Nephron (organoid): ENCODE measurements at regions not wholly inside any gene's neighbourhood (a gene's known extent, or its start where the extent isn't known, plus 50 kb on each side); places are given as distances from the start of the nearest gene placed in this dataset.
A peak's percentile ranks its signal among the peaks of the same experiment; 100 is the strongest.
"Not testable (repeated sequence)": the region's sequence is repeated elsewhere in the genome, so short reads cannot be mapped to it uniquely, and the experiment has no call there.

ENCODE experiments used
- H3K27ac Mint-ChIP-seq, 3 experiments: 2 replicates each; pipeline ENCODE4 v1.8.0; 2020; ENCODE audit warnings: mixed read lengths in 3 of 3, mild to moderate bottlenecking in 2 of 3, moderate library complexity in 1 of 3
- H3K27me3 Mint-ChIP-seq: 2 replicates; pipeline ENCODE4 v1.8.0; 2021; ENCODE audit warnings: low read depth, mild to moderate bottlenecking, moderate library complexity, mixed read lengths
- H3K36me3 Mint-ChIP-seq: 2 replicates; pipeline ENCODE4 v1.8.0; 2020; ENCODE audit warnings: low read depth, mixed read lengths
- H3K4me1 Mint-ChIP-seq: 2 replicates; pipeline ENCODE4 v1.8.0; 2020; ENCODE audit warnings: mixed read lengths
- H3K4me3 Mint-ChIP-seq, 3 experiments: 2 replicates each; pipeline ENCODE4 v1.8.0; 2020; ENCODE audit warnings: mild to moderate bottlenecking in 3 of 3, mixed read lengths in 3 of 3, moderate library complexity in 2 of 3
- H3K9me3 Mint-ChIP-seq: 2 replicates; pipeline ENCODE4 v1.8.0; 2020; ENCODE audit warnings: mixed read lengths
- CTCF ChIP-seq, 3 experiments: fragments of 200-600 bp; sonication (generic); IDR thresholded peaks; one replicate each; pipeline ENCODE4 v1.5.0; 2021; ENCODE audit warnings: antibody characterized with exemption in 3 of 3; ENCODE audit not compliant: unreplicated experiment in 3 of 3

- H3K9me3 Mint-ChIP-seq: peaks cover 10% of the 10 kb centered on the region
- no peak for TF ChIP-seq CTCF (IDR thresholded peaks at IDR 0.05; ENCODE audit: unreplicated experiment in 3 of 3)
- no peaks in the 10 kb centered on the region for H3K36me3 Mint-ChIP-seq
These were observed 108.8 kb downstream of the EFHB start for GRCh38 chr3:19825193-19825592.

GRCh38 chr3:19822805-19823204, 111.2 kb downstream of the EFHB start:
- no peaks in the 10 kb centered on the region for H3K27me3 Mint-ChIP-seq
- no peaks in the 10 kb centered on the region for H3K4me1 Mint-ChIP-seq
- H3K36me3 Mint-ChIP-seq: no peaks in the 10 kb centered on the region
- H3K9me3 Mint-ChIP-seq: peaks cover 10% of the 10 kb centered on the region
- no peak overlapping the region for H3K4me3 Mint-ChIP-seq
- no peak overlapping the region for H3K27ac Mint-ChIP-seq
- TF ChIP-seq CTCF (IDR thresholded peaks at IDR 0.05; ENCODE audit: unreplicated experiment in 3 of 3): no peak

More at GRCh38 chr3:19825193-19825592, 108.8 kb downstream of the EFHB start:
- no peak overlapping the region for H3K27ac Mint-ChIP-seq
- H3K27me3 Mint-ChIP-seq: no peaks in the 10 kb centered on the region
- no peak overlapping the region for H3K4me3 Mint-ChIP-seq
- no peaks in the 10 kb centered on the region for H3K4me1 Mint-ChIP-seq

- Mint-ChIP-seq H3K27me3 (no peaks in the 10 kb centered on the region), H3K4me3 (no peak overlapping the region), H3K27ac (no peak overlapping the region), H3K36me3 (no peaks in the 10 kb centered on the region), H3K9me3 (peaks cover 3% of the 10 kb centered on the region), H3K4me1 (no peaks in the 10 kb centered on the region)
- no peak for TF ChIP-seq CTCF (IDR thresholded peaks at IDR 0.05; ENCODE audit: unreplicated experiment in 3 of 3)
These were observed 117.4 kb downstream of the EFHB start for GRCh38 chr3:19816631-19817030.

GRCh38 chr3:19815805-19816204, 118.2 kb downstream of the EFHB start:
- H3K9me3 Mint-ChIP-seq: no peaks in the 10 kb centered on the region
- H3K27ac Mint-ChIP-seq: no peak overlapping the region
- no peaks in the 10 kb centered on the region for H3K36me3 Mint-ChIP-seq
- no peaks in the 10 kb centered on the region for H3K4me1 Mint-ChIP-seq
- no peak overlapping the region for H3K4me3 Mint-ChIP-seq
- no peaks in the 10 kb centered on the region for H3K27me3 Mint-ChIP-seq
- no peak for TF ChIP-seq CTCF (IDR thresholded peaks at IDR 0.05; ENCODE audit: unreplicated experiment in 3 of 3)

GRCh38 chr3:19813743-19814142, 120.3 kb downstream of the EFHB start:
- not testable (repeated sequence) for H3K27me3 Mint-ChIP-seq, H3K4me1 Mint-ChIP-seq, H3K9me3 Mint-ChIP-seq, H3K36me3 Mint-ChIP-seq, H3K27ac Mint-ChIP-seq, H3K4me3 Mint-ChIP-seq

GRCh38 chr3:19811689-19812088, 122.3 kb downstream of the EFHB start:
- Mint-ChIP-seq H3K4me3 (no peak overlapping the region), H3K9me3 (no peaks in the 10 kb centered on the region), H3K27me3 (no peaks in the 10 kb centered on the region), H3K36me3 (no peaks in the 10 kb centered on the region), H3K27ac (peak overlapping the region in 1 of 3 experiments; percentile 8), H3K4me1 (no peaks in the 10 kb centered on the region)
- no peak for TF ChIP-seq CTCF (IDR thresholded peaks at IDR 0.05; ENCODE audit: unreplicated experiment in 3 of 3)
